ENCODE measurements at regions not wholly inside any gene's neighbourhood (a gene's known extent, or its start where the extent isn't known, plus 50 kb on each side); places are given as distances from the start of the nearest gene placed in this dataset.
"Not testable (repeated sequence)": the region's sequence is repeated elsewhere in the genome, so short reads cannot be mapped to it uniquely, and the experiment has no call there.

DNA sequence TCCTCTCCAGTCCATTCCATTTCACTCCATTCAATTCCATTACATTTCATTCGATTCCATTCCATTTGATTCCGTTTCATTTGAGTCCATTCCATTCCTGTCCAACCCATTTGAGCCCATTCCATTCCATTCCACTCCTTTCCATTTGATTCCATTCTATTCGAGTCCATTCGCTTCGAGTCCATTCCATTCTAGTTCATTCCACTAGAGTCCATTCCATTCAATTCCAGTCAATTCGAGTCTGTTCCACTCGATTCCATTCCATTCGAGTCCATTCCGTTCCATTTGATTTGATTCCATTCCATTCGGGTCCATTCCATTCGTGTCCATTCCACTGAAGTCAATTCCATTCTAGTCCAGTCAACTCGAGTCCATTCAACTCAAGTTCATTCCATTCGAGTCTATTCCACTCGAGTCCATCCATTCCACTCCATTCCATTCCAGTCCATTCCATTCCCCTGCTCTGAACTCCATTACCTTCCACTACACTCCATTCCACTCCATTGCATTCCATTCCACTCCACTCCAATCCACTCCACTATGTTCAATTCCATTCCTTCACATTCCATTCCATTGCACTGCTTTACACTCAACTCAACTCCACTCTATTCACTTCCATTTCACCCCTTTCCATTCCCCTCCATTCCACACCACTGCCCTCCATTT is 2569.4 kb upstream of the TPTE start:
- Histone ChIP-seq H3K4me3 (no peak overlapping the region), H3K36me3 (ENCODE audit: low read depth) (no peaks in the 10 kb centered on the region), H3K9me3 (peaks cover 99% of the 10 kb centered on the region), H3K4me1 (ENCODE audit: low read depth) (no peaks in the 10 kb centered on the region)
- no peak for ATAC-seq
- TF ChIP-seq, protein P1, sequence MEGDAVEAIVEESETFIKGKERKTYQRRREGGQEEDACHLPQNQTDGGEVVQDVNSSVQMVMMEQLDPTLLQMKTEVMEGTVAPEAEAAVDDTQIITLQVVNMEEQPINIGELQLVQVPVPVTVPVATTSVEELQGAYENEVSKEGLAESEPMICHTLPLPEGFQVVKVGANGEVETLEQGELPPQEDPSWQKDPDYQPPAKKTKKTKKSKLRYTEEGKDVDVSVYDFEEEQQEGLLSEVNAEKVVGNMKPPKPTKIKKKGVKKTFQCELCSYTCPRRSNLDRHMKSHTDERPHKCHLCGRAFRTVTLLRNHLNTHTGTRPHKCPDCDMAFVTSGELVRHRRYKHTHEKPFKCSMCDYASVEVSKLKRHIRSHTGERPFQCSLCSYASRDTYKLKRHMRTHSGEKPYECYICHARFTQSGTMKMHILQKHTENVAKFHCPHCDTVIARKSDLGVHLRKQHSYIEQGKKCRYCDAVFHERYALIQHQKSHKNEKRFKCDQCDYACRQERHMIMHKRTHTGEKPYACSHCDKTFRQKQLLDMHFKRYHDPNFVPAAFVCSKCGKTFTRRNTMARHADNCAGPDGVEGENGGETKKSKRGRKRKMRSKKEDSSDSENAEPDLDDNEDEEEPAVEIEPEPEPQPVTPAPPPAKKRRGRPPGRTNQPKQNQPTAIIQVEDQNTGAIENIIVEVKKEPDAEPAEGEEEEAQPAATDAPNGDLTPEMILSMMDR (IDR thresholded peaks at IDR 0.05), result no peak
- intact Hi-C loops (cut with DNase I, micrococcal nuclease), result no loop called here
- DNase-seq, result no peak

GRCh38 chr21:7952648-7953047 is 2568.7 kb upstream of the TPTE start:
- DNase-seq, result no peak
- Histone ChIP-seq H3K9me3 (peaks cover 99% of the 10 kb centered on the region), H3K36me3 (ENCODE audit: low read depth) (no peaks in the 10 kb centered on the region), H3K4me3 (no peak overlapping the region), H3K4me1 (ENCODE audit: low read depth) (no peaks in the 10 kb centered on the region)
- TF ChIP-seq, protein P1 (IDR thresholded peaks at IDR 0.05), result no peak
- ATAC-seq, result no peak
- intact Hi-C loops (cut with DNase I, micrococcal nuclease), result no loop called here

DNA sequence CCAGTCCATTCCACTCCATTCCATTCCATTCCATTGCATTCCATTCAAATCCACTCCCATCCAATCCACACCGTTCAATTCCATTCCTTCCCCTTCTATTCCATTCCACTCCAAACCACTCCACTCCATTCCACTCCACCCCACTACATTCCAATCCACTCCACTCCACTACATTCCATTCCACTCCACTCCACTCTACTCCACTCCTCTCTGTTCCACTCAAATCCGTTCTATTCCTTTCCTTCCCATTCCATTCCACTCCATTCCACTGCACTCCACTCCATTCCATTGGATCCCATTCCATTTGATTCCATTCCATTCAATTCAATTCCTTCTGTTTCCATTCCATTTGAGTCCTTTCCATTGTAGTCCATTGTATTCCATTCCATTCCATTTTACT is 2568.3 kb upstream of the TPTE start:
- peaks cover 99% of the 10 kb centered on the region for H3K9me3 ChIP-seq
- TF ChIP-seq, protein P1 (IDR thresholded peaks at IDR 0.05), result no peak
- H3K4me1 ChIP-seq (ENCODE audit: low read depth), result no peaks in the 10 kb centered on the region
- H3K36me3 ChIP-seq (ENCODE audit: low read depth), result no peaks in the 10 kb centered on the region
- no peak for ATAC-seq
- DNase-seq, result no peak
- H3K4me3 ChIP-seq, result no peak overlapping the region
- intact Hi-C loops (cut with DNase I, micrococcal nuclease), result no loop called here

- H3K4me3 ChIP-seq; intact Hi-C loops (cut with DNase I, micrococcal nuclease); H3K36me3 ChIP-seq (ENCODE audit: low read depth); ATAC-seq; H3K4me1 ChIP-seq (ENCODE audit: low read depth): not testable (repeated sequence)
- DNase-seq, result peak in 1 of 3 donors; percentile 15
- peaks cover 100% of the 10 kb centered on the region for H3K9me3 ChIP-seq
These were observed 2565.9 kb upstream of the TPTE start for GRCh38 chr21:7955358-7956073.

- H3K4me1 ChIP-seq (ENCODE audit: low read depth); DNase-seq; H3K4me3 ChIP-seq; intact Hi-C loops (cut with DNase I, micrococcal nuclease); H3K36me3 ChIP-seq (ENCODE audit: low read depth): not testable (repeated sequence)
- H3K9me3 ChIP-seq, result peaks cover 100% of the 10 kb centered on the region
- ATAC-seq, result peak; percentile 36
These were observed 2565.3 kb upstream of the TPTE start for GRCh38 chr21:7956074-7956452.

- H3K4me3 ChIP-seq; DNase-seq; H3K4me1 ChIP-seq (ENCODE audit: low read depth); H3K36me3 ChIP-seq (ENCODE audit: low read depth); intact Hi-C loops (cut with DNase I, micrococcal nuclease): not testable (repeated sequence)
- peaks cover 100% of the 10 kb centered on the region for H3K9me3 ChIP-seq
- peak; percentile 17 for ATAC-seq
These were observed 2564.2 kb upstream of the TPTE start for GRCh38 chr21:7956998-7957712.

- intact Hi-C loops (cut with DNase I, micrococcal nuclease), result no loop called here
- Histone ChIP-seq H3K36me3 (ENCODE audit: low read depth) (no peaks in the 10 kb centered on the region), H3K4me3 (no peak overlapping the region), H3K9me3 (peaks cover 100% of the 10 kb centered on the region), H3K4me1 (ENCODE audit: low read depth) (no peaks in the 10 kb centered on the region)
- ATAC-seq (peak; percentile 18), DNase-seq (no peak)
- TF ChIP-seq, protein P1 (IDR thresholded peaks at IDR 0.05), result no peak
These were observed 2563.7 kb upstream of the TPTE start for GRCh38 chr21:7957713-7958064.

Data from mucosa of descending colon (tissue), 3 donors.